ENCODE measurements at regions not wholly inside any gene's neighbourhood (a gene's known extent, or its start where the extent isn't known, plus 50 kb on each side); places are given as distances from the start of the nearest gene placed in this dataset.
A peak's percentile ranks its signal among the peaks of the same experiment; 100 is the strongest.
"Not testable (repeated sequence)": the region's sequence is repeated elsewhere in the genome, so short reads cannot be mapped to it uniquely, and the experiment has no call there.

DNA sequence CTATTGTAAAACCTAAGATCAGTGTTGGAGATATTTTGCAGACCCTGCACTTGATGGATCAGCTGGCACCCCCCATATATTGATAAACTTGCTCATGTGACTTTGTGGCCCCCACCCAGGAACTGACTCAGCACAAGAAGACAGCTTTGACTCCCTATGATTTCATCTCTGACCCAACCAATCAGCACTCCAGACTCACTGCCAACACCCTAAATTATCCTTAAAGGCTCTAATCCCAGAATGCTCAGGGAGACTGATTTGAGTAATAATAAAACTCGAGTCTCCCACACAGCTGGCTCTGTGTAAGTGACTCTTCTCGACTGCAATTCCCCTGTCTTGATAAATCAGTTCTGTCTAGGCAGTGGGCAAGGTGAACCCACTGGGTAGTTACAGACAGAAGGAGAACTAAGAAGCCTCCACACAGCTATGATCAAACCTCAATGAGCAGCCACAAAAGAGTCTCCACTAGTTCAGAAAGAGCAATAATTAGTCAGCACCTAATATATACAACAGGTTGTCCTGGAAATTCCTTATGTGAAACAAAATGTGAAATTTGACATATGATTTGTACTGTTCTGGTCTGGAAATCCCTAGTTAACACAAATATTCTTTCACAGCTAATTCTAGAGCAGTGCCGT is 52.2 kb downstream of the ACTL7B start:
- DNase-seq: no peak

DNA sequence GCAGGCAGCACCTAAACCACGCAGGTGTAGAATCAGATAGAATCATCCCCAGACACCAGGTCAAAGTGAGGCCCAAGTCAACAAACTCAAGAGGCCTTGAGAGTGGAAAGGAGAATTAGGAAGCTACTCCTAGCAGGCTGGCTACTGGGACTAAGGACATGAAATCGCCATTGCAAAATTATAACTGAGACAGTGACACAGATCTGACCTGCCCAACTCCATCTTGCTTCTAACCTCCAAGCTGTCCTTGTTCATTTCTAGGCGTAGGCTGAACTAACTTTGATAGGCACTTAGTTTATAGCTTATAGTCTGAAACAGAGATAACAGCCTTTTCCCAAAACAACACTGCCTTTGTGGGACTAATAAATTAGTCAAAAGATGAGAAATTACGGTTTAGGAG is 52.8 kb downstream of the ACTL7B start:
- no peak for DNase-seq

DNA sequence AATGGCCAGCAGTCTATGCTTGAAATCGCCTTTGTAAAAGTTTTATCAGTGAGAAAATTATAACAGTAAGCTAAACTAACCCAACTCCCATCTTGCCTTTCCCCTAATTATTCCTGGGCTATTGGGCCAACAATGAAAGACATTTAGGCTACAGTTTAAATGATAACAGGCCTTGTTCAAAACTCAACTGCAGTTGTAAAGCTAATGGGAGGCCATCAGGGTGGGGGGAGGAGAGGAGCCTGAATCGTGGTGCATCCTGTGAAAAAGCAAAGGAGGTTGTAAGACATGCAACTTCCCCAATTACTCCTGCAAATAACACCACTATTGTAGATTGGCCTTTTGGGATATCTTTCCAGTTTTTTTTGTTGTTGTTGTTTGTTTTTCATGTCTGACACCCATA is 53.8 kb downstream of the ACTL7B start:
- no peak for DNase-seq

DNA sequence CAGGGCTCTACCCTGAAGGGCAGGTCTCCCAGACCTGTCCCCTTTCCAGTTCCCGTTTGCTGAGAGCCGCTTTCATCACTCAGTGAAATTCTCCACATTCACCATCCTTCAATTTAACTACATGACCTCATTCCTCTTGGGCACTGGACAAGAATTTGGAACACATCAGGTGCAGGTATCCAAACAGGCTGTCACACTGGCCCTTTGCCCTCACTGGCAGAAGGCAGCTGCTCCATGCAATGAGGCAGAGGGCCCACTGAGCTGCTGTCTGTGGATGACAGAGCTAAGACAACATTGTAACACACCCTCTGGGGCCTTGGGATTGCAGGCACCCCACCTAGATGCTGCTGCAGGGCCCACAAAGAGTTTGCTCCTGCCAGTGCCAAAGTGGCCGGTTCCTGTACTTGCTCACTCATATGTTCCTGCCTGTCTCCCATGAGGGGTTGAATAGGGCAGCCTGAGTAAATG is 55.1 kb downstream of the ACTL7B start:
- no peak for DNase-seq

DNA sequence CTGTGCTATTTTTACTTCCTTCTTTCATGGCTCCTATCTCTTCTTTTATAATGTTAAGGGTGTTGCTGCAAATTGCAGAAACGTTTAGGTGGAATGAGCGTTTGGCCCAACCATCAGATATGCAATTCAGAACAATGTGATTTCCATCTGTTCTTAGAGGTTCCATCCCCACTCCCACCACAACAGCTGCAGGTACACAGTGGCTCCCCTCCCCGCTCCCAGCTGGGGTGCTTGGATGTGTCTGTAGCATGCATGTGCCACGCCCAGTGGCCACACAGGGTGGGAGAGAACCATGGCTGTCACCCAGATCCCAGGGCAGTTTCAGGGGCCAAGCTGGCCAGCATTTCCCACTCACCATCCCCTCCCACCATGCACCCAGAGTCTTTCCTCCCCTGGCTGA is 62.2 kb downstream of the ACTL7B start:
- DNase-seq: no peak

DNA sequence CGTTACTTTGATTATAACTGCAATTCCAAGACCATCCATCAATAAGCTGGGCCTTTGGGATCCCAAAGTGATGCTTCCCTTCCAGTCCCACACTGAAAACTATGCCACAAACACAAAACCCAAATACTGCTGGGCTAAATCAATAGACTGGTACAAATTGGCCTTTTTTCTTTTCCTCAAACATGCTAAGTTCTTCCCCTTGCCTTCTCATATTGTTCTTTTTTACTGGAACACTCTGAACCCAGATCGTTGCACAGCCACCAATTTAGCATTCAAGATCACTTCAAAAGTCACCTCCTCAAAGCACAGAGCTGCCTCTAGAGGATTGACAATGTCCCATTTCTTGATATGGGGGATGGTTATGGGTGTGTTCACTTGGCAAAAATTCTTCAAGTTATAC is 66.0 kb downstream of the ACTL7B start:
- DNase-seq: no peak

DNA sequence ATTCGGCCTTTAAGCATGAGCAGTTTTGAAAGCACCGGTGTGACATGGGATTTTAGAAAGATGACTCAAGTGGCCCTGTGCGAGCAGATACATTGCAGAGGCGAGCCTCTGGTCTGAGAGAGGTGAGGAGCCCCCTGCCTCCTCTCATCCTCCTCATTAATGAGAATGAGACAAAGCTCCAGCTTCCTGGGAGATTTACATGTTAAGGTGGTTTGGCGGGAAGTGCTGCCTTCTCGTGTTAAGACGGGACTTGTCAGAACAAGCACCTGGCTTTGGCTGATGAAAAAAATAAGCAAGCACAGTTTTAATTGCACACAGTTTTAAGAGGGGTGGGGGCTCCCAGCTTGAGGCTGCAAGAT is 68.1 kb downstream of the ACTL7B start:
- DNase-seq: no peak

DNA sequence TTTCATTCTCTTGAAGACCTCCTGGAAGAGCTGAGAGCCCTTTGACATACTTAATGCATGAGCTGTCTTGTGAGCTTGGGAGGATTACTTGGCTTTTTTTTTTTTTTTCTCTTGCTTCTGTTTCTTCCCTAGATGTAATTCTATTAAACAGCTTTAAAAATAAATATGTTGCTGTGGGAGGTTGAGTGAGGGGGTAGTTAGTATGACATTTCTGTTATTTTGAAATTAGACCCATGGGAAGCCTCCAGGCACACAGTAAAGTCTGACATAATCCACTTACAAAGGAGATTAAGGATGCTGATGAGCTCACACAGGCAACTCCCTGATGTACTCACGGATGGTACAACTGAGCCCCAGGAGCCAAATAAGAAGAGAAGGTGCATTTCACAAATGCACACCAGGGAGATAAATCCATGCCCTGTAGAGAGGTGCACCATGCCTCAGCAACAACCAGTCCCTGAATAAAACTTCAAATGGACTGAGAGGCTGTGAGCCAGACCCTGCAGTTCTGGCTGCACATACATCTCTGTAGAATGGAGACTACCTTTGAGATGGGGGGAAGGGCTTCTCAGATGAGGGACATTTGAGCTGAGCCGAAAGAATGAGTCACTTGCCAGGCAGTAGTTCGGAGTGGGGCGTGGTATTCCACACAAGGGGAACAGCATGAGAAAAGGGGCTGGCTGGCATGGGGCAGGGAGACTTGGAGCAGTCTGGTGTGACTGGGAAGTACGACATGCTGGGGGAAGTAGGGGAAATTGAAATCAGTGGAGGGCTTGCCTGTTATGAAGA is 68.7 kb downstream of the ACTL7B start:
- DNase-seq: no peak

DNA sequence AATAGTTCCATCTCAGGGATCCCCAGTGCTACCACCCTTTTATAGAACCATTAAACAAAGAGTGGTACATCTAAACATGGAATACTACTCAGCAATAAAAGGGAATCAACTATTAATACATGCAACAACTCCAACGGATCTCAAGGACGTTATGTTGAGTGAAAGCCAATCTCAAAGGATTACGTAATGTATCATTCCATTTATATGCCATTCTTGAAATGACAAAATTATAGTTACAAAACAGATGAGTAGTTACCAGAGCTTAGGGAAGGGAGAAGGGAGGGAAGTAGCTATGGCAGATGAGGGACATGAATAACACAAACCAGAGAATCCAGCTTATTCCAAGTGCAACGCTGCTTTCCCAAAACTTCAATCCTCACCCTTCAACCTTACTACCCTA is 69.5 kb downstream of the ACTL7B start:
- no peak for DNase-seq

DNA sequence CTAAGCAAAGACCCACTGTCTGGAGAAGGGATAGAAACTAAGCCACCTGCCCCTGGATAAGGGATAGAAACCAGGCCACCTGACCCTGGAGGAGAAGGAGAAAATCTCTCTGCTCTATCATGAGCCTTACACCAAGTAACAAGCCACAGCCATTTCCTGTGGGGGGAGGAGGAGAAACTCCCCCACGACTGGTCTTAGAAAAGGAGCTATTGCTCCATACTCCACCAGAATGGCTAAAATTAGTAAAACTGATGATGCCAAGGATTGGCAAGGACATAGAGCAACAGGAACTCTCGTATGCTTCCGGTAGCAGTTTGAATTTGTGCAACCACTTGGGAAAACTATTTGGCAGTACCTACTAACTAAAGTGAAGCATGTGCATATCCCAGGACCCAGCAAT is 70.8 kb downstream of the ACTL7B start:
- peak; percentile 97 for DNase-seq

DNA sequence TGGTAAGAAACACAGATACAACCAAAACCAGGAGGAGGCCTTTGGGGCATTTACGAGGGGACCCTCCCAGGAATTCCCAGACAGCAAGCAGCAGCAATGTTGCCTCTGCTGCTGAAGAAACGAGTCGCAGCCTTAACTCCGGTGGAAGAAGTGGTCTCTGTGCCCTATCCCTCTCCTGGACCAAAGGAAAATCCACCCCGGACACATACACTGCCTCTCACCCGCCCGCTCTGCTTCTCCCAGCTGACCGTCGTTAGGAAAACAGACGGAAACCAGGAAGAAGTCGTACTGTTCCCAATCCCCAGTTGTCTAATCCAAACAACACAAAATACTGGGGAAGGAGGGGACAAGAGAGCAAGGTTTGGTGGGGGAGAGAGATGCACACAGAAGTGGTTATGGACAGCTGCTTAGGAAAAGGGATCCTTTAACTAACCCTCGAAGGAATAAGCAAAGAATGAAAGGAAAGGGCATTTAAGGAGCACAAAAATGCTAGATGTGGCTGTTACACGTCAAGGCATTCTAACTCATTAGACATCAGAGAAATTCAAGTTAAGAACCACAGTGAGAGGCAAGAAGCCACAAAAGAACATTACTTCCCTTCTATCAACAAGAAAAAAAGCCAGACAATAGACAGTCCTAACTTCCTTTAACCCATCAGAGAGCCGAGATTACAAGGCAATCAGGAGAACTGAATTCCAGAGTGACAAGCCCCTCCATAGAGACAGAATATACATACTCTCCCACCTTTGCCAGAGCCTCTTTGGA is 71.9 kb downstream of the ACTL7B start:
- peak; percentile 74 for DNase-seq

DNA sequence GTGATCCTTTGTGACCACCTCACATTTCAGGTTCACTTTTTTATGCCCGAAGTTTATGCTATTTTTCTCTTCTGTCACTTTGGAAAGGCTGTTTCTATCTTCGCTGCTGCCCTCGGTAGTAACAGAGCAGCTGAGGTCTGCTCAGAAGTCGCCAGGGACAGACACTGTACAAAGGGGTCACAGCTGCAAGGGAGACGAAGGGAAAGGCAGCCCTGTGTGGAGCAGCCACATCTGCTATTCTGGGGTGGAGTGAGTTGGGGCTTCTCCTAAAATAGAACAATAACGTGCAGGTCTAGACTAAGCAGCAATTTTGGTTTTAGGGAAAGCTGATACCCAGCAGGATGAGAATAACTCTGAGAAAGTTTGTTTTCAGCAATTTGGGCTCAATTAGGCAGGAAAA is 72.5 kb downstream of the ACTL7B start:
- peak; percentile 32 for DNase-seq

DNA sequence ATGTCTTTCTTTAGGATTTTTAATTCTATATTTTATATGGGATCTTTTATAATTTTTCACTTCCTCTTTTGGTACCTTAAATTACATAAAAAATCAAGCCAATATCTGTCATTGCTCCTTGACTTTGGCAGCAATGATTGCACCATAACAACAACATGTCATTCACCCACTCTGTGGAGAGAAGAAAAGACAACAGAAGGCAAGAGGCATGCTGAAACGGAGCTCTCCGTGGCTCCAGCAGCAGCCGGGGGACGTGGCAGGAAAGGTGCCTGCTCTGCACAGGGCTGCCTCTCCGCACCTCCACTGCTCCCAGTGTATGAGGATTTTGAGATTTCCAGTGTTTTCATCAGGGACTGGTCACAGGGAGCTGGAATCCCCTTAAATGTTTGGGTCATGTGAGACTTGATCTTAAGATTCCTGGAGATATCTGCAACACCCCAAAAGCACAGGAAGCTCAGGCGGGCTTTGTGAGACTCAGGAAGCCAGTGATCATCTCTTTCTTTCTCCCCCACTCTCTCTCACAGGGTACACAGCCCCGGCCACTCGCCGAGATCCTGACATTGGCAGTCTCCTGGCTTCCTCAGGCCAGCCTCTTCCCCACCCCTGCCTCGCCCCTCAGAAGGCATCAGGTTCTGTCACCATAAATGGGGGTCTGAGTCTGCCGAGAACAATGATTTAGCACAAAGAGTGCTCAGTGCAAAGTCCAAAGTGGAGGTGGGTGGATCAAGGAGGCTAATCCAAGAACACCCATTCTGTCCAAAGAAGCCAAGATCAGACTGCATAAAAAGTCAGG is 74.6 kb downstream of the ACTL7B start:
- peak; percentile 49 for DNase-seq

DNA sequence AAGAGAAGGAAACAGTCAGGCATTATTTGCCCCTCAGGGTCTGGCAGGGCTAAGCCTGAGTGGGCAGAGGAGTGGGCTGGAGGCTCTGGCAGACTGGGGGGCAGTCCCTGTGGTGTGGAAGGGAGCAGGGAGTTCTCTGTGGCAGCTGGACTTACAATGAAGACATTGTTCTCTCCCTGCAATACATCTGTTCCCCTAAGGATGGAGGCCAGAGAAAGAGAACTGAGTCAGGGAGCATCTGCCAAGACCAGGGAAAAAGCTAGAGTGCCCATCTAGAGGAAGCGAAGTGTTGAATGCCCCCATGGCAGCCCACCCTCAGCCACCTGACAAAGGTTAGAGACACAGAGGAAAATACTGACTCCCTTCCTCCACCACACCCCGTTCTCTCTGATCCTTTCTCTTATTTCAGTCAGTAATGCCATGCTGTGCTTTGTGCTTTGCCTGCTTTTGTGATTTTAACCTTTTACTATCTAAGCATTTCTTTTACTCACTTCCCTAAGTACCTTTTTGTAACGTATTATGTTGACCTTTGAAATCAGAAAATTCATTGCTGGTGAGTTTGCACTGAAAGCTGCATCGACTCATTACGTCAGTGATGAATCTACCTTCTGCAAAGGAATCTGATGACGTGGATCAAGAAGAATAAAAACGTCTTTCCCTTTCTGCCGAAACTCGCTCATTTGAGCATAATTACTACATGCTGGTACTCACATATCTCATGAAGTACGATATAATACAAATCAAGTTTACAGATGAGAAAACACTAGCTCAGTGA is 76.0 kb downstream of the ACTL7B start:
- no peak for DNase-seq

DNA sequence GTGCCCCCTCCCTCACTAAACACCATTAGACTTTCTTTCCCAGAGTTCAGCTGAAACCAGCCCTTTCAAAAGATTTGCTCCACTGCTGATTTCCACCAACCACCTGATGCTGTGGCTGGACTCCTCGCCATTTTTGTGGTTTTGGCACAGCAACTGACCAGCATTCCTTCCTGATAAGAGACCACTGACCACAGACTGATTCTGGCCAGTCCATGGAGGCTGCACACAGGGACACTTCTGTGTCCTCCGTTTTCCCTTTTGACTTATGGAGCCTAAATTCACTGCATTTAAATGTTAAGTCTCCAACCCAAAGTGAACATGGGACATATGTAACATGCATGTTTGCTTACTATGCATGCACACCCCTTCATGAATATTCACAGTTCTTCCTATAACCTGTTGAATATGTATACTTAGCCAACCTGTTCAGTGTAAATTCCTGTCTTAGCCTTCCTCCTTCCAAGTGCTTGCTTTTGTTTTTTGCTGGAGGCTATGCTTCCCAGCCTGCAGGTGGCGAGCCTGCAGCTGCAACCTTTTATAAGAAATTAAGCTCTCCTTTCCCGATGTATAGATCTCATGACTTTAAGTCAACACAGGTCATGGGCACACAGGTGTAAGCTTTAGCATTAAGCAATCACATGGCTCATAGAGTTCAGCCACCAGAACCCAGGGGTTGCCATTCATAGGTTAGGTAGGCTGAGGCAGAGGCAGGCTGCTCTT is 78.7 kb downstream of the ACTL7B start:
- DNase-seq: no peak

DNA sequence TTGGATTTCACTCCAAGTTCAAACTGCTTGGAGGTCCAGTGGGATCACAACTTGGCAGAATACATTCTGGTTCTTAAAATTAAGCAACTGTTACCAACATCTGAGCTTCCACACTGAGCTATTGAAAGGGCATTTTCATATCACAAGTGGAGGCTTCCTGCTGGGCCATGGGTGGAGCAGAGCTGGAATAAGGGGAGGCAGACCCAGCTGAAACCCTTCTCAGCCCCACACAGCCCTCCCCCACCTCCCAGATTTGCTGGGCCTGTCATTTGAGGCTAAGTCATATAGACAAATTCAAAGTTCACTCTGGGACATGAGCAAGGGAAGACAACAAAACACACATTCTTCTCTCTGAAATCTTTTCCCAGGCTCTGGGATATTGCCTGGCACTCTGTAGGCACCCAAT is 79.9 kb downstream of the ACTL7B start:
- DNase-seq: no peak

DNA sequence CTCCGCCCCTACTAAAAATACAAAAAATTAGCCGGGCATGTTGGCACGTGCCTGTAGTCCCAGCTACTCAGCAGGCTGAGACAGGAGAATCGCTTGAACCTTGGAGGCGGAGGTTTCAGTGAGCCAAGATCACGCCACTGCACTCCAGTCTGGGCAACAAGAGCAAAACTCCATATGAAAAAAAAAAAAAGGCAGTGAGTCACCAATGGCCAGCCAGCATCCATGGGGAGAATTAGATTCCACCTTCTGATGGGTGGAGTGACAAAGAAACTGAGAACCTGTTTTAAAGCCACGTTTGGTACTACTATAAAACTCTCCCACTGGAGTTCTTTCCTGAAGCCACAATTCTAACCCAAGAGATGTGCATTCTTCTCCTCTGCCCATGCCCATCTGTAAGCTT is 81.7 kb downstream of the ACTL7B start:
- DNase-seq: not testable (repeated sequence)

DNA sequence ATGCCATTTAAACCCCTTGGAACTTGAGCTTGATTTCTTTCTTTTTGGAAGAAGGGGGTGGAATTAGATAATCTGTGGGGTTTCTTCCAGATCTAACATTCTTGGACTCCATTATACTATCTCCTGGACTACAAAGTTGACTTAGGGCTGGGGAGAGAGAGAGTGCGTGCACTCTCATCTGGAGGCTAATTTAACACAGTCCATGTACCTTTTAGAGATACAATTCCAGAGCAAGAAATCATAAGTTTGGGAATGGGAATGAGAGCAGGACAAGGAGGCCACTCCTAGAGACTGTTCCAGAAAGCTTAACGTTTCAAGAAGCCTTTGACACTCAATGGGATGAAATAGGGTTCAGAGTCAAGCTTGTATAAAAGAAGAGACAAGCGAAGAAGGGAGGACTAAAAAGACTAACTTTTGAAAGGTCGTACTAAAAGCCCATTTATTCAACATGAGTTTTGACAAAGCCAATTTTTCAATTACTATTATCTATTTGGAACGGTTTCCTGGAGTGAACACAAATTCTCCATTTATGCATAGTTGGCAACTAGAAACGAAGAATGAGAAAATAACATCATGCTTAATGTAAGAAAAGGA is 83.4 kb downstream of the ACTL7B start:
- no peak for DNase-seq

DNA sequence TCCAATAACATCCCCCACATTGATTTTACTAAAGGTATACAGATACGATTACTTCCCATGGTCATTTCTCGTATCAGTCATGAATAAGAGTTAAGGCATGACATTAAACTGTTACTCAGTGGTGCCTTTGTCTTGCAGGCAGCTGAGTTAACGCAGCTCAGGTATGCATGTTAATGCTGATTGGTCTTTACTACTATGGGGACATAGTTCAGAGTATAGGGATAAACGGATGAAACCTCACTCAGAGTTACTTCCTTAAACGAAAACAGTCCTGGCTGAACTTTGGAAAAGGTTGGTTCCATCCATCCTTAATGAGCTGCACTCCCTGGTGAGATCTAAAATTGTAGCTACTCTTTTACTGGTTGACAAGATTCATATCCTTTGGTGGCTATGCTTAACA is 87.0 kb downstream of the ACTL7B start:
- no peak for DNase-seq

DNA sequence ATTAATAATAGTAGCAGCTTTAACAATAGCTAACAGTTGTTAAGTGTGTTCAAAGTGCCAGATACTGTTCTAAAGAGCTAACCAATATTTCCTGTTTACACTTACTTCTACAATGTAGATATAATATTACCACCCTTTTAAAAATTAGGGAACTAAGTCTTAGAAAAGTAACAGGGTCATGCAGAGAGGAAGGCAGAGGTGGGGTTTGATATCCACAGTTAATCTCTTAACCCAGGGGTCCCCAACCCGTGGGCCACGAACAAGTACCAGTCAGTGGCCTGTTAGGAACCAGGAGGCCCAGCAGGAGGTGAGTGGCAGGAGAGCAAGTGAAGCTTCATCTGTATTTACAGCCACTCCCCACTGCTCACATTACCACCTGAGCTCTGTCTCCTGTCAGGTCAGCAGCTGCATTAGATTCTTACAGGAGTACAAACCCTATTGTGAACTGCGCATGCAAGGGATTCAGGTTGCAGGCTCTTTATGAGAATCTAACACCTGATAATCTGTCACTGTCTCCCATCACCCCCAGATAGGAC is 89.1 kb downstream of the ACTL7B start:
- DNase-seq: no peak

DNA sequence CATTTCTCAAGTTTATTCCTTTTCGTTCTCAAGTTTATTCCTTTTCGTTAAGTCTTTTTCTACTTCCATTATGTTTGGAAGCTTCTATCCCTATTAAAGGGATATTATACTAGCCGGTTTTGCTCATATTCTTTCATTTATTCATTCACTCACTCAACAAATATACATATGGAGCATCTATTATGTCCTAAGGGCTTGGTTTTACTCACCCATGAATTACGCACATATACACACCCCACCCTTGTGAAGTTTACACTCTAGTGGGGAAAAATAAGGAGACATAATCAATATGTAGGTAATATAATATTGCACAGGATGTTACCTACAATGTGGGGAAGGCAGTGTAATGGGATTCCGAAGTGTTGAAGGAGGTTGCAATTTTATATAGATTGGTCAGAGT is 90.5 kb downstream of the ACTL7B start:
- DNase-seq: no peak
